ENCODE measurements at regions not wholly inside any gene's neighbourhood (a gene's known extent, or its start where the extent isn't known, plus 50 kb on each side); places are given as distances from the start of the nearest gene placed in this dataset.

- H3K36me3 ChIP-seq = no peaks in the 10 kb centered on the region
- TF ChIP-seq CTCF (IDR thresholded peaks at IDR 0.05) (no peak), EP300 (IDR thresholded peaks at IDR 0.05) (no peak), POLR2AphosphoS5 (IDR thresholded peaks at IDR 0.05) (no peak), POLR2A (IDR thresholded peaks at IDR 0.05) (no peak)
- H3K4me3 ChIP-seq = no peak overlapping the region
- peaks cover 0 to 6% (median 0%) of the 10 kb centered on the region in 4 donors for H3K4me1 ChIP-seq
- no peaks in the 10 kb centered on the region for H3K9me3 ChIP-seq
- no peak overlapping the region for H3K27ac ChIP-seq
- peaks cover 0 to 7% (median 0%) of the 10 kb centered on the region in 3 donors for H3K27me3 ChIP-seq
- WGBS, 5 donors = 68 to 81% (median 74%) methylated on average over 5 of the region's 5 CpGs
- no peak for DNase-seq
- intact Hi-C loops (cut with DNase I; ENCODE audit: low total_unique reads) = no loop called here
Measured at GRCh38 chr14:76595266-76595665, 166.0 kb upstream of the VASH1 start.

- WGBS, 5 donors = 70 to 84% (median 76%) methylated on average over 3 of the region's 3 CpGs
- DNase-seq = no peak
- Histone ChIP-seq H3K4me1 (no peaks in the 10 kb centered on the region), H3K27me3 (peaks cover 0 to 3% (median 0%) of the 10 kb centered on the region in 3 donors), H3K9me3 (peaks cover 0 to 3% (median 0%) of the 10 kb centered on the region in 4 donors), H3K27ac (no peak overlapping the region), H3K4me3 (no peak overlapping the region), H3K36me3 (no peaks in the 10 kb centered on the region)
- intact Hi-C loops (cut with DNase I; ENCODE audit: low total_unique reads) = no loop called here
- no peak for TF ChIP-seq EP300 (IDR thresholded peaks at IDR 0.05)
- no peak for TF ChIP-seq POLR2AphosphoS5 (IDR thresholded peaks at IDR 0.05)
- no peak for TF ChIP-seq POLR2A (IDR thresholded peaks at IDR 0.05)
- TF ChIP-seq CTCF (IDR thresholded peaks at IDR 0.05) = no peak
Measured at GRCh38 chr14:76597387-76597786, 163.9 kb upstream of the VASH1 start.

- Histone ChIP-seq H3K36me3 (no peaks in the 10 kb centered on the region), H3K4me1 (no peaks in the 10 kb centered on the region), H3K27ac (no peak overlapping the region), H3K27me3 (peaks cover 0 to 3% (median 0%) of the 10 kb centered on the region in 3 donors), H3K4me3 (no peak overlapping the region), H3K9me3 (peaks cover 0 to 3% (median 0%) of the 10 kb centered on the region in 4 donors)
- intact Hi-C loops (cut with DNase I; ENCODE audit: low total_unique reads) = no loop called here
- DNase-seq = no peak
- WGBS, 5 donors = 69 to 80% (median 73%) methylated on average over 4 of the region's 4 CpGs
- TF ChIP-seq POLR2A (IDR thresholded peaks at IDR 0.05) = no peak
- TF ChIP-seq EP300 (IDR thresholded peaks at IDR 0.05) = no peak
- TF ChIP-seq POLR2AphosphoS5 (IDR thresholded peaks at IDR 0.05) = no peak
- TF ChIP-seq CTCF (IDR thresholded peaks at IDR 0.05) = no peak
Measured at GRCh38 chr14:76599141-76599540, 162.1 kb upstream of the VASH1 start.

- intact Hi-C loops (cut with DNase I; ENCODE audit: low total_unique reads) = no loop called here
- H3K9me3 ChIP-seq = peaks cover 0 to 3% (median 0%) of the 10 kb centered on the region in 4 donors
- peaks cover 0 to 6% (median 0%) of the 10 kb centered on the region in 3 donors for H3K27me3 ChIP-seq
- no peak for DNase-seq
- no peak overlapping the region for H3K4me3 ChIP-seq
- no peaks in the 10 kb centered on the region for H3K4me1 ChIP-seq
- TF ChIP-seq CTCF (IDR thresholded peaks at IDR 0.05) = no peak
- TF ChIP-seq POLR2A (IDR thresholded peaks at IDR 0.05) = no peak
- TF ChIP-seq EP300 (IDR thresholded peaks at IDR 0.05) = no peak
- TF ChIP-seq POLR2AphosphoS5 (IDR thresholded peaks at IDR 0.05) = no peak
- 60 to 66% (median 63%) methylated on average over 13 of the region's 13 CpGs for WGBS, 5 donors
- no peak overlapping the region for H3K27ac ChIP-seq
- H3K36me3 ChIP-seq = no peaks in the 10 kb centered on the region
Measured at GRCh38 chr14:76599559-76600287, 161.5 kb upstream of the VASH1 start.
